ENCODE measurements at regions not wholly inside any gene's neighbourhood (a gene's known extent, or its start where the extent isn't known, plus 50 kb on each side); places are given as distances from the start of the nearest gene placed in this dataset.

DNA sequence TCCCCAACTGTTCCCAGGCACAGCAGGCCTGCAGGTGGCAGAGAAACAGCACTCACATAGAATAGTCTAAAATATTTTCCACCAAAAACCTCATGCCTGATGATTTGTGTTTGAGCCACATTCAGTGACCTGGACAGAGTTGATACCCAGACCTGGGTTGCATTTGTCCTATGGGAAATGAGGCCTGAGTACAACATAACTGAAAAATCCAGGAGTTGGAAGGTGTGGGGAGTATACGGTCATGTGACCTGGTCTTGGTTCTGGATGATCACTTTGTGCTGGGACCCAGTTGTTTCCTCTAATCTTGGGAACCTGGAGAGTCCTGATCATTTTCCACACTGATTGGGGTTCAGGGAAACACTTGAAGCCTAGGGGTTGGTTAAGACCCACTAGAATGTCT lies 200.3 kb upstream of the MPHOSPH6 start:
- H3K9me3 Mint-ChIP-seq: no peaks in the 10 kb centered on the region
- no peaks in the 10 kb centered on the region for H3K4me1 Mint-ChIP-seq
- ATAC-seq (replicated peaks) (no peak), DNase-seq (no peak)
- H3K4me3 Mint-ChIP-seq: no peak overlapping the region
- H3K27ac Mint-ChIP-seq: no peak overlapping the region
- no peaks in the 10 kb centered on the region for H3K36me3 Mint-ChIP-seq
- no peaks in the 10 kb centered on the region for H3K27me3 Mint-ChIP-seq

DNA sequence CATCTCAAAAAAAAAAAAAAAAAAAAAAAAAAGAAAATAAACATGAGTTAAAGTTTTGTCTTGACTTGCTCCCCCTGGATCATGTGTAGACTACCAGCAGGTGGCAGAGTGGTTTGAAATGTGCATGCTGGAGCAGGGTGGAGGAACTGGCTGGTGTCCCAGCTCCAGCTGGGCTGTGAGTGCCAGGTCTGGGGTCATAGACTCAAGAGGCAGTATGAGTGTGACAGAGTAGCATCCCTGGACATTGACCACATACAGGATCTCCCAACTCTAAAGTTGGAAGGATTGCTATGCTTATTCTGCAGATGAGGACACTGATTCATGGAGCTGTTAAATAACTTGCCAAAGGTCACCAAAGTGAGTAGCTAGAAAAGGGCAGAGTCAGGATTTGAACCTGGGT lies 198.0 kb upstream of the MPHOSPH6 start:
- peaks cover 0 to 6% of the 10 kb centered on the region in 2 donors for H3K27me3 Mint-ChIP-seq
- no peak overlapping the region for H3K4me3 Mint-ChIP-seq
- ATAC-seq (replicated peaks) (peak in 1 of 2 donors; percentile 57), DNase-seq (no peak)
- no peak overlapping the region for H3K27ac Mint-ChIP-seq
- H3K4me1 Mint-ChIP-seq: no peaks in the 10 kb centered on the region
- no peaks in the 10 kb centered on the region for H3K9me3 Mint-ChIP-seq
- no peaks in the 10 kb centered on the region for H3K36me3 Mint-ChIP-seq

DNA sequence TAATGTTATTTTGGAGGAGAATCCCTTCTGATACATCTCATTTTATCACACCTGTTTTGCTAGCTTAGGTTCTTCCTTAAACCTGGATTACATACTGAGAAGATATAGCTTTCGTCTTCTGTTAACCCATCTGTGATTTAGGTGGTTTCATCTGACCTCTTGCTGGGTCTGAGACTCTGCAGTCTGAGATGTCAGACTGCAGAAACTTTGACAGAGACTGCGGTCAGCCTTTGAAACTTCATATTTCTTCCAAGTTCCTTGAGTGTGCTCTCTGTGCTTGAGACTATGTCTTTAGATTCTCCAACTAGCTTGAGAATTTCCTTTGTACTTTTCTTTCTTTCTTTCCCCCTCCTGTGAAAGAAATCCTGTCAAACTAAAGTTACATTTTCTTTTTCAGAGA lies 196.4 kb upstream of the MPHOSPH6 start:
- no peaks in the 10 kb centered on the region for H3K4me1 Mint-ChIP-seq
- H3K9me3 Mint-ChIP-seq: no peaks in the 10 kb centered on the region
- no peak overlapping the region for H3K4me3 Mint-ChIP-seq
- H3K27me3 Mint-ChIP-seq: peaks cover 6 to 8% of the 10 kb centered on the region in 2 donors
- H3K36me3 Mint-ChIP-seq: no peaks in the 10 kb centered on the region
- H3K27ac Mint-ChIP-seq: no peak overlapping the region
- ATAC-seq (replicated peaks) (no peak), DNase-seq (no peak)

DNA sequence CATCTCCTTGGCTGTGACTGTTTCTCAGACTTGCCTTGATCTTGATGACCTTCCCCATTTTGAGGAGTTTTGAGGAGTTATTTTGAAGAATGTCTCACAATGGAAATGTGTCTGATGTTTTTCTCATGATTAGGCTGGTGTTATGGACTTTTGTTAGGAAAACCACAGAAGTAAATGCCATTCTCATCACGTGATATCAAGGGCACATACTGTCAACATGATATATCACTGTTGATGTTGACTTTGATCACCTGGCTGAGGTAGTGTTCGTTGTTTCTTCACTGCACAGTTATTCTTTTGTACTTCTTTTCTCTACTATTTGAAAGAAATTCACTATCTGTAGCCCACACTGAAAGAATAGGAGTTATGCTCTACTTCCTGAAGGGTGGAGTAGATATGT lies 194.7 kb upstream of the MPHOSPH6 start:
- peaks cover 6 to 8% of the 10 kb centered on the region in 2 donors for H3K27me3 Mint-ChIP-seq
- ATAC-seq (replicated peaks) (no peak), DNase-seq (no peak)
- H3K9me3 Mint-ChIP-seq: no peaks in the 10 kb centered on the region
- H3K4me3 Mint-ChIP-seq: no peak overlapping the region
- H3K27ac Mint-ChIP-seq: no peak overlapping the region
- no peaks in the 10 kb centered on the region for H3K36me3 Mint-ChIP-seq
- no peaks in the 10 kb centered on the region for H3K4me1 Mint-ChIP-seq

DNA sequence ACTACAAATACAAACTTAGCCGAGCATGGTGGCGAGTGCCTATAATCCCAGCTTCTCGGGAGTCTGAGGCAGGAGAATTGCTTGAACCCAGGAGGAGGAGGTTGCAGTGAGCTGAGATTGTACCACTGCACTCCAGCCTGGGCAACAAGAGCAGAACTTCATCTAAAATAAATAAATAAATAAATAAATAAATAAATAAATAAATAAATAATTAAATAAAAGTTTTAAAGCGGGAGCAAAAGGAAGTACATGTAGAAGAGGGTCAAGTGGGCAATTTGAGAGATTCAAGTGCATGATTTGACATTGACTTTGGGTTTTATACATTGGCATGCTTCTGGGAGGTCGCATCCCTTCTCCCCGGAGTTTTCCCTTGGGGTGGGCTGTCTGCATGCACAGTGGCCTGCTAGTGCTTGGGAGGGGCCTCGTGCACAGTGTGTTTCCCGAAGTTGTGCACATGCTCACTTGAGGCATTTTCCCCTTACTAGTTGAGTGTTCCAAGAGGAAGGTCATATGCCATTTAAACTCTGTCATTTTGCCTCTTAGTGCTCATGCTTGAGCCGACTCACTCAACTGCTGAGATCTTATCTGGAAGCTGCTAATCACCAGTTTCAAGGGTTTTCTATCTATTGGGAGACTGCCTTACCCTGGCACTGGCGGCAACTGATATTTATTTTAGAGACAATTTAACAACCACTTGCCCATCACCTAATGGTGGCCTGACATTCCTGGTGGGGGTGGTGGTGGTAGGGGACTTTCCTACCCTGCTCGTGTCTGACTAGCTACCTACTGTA lies 193.2 kb upstream of the MPHOSPH6 start:
- H3K4me3 Mint-ChIP-seq: no peak overlapping the region
- H3K36me3 Mint-ChIP-seq: no peaks in the 10 kb centered on the region
- peaks cover 14 to 15% of the 10 kb centered on the region in 2 donors for H3K27me3 Mint-ChIP-seq
- H3K27ac Mint-ChIP-seq: no peak overlapping the region
- no peaks in the 10 kb centered on the region for H3K9me3 Mint-ChIP-seq
- H3K4me1 Mint-ChIP-seq: no peaks in the 10 kb centered on the region
- ATAC-seq (replicated peaks) (no peak), DNase-seq (no peak)

DNA sequence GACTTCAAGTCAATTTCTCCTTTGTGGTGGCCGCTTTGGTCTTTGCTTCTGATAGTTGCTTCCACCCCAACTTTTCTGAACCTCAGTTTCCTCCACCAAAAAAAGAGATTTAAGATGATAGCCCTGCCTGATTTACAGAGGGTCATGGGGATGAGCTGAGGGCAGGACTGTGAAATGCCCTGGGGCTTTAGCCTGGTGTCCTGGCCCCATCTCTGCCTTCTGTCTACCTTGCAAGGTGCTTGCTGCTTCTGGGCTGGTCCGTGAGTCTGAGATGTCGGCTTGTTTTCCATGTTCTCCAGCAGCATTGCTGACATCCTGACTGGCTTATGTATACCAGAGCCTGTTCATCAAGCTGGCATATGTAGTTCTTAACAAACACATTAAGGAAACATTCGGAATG lies 191.9 kb upstream of the MPHOSPH6 start:
- Mint-ChIP-seq H3K4me3 (no peak overlapping the region), H3K9me3 (peaks cover 0 to 1% of the 10 kb centered on the region in 2 donors), H3K27me3 (peaks cover 15 to 17% of the 10 kb centered on the region in 2 donors), H3K27ac (no peak overlapping the region), H3K4me1 (no peaks in the 10 kb centered on the region), H3K36me3 (no peaks in the 10 kb centered on the region)
- DNase-seq (no peak), ATAC-seq (replicated peaks) (no peak)

DNA sequence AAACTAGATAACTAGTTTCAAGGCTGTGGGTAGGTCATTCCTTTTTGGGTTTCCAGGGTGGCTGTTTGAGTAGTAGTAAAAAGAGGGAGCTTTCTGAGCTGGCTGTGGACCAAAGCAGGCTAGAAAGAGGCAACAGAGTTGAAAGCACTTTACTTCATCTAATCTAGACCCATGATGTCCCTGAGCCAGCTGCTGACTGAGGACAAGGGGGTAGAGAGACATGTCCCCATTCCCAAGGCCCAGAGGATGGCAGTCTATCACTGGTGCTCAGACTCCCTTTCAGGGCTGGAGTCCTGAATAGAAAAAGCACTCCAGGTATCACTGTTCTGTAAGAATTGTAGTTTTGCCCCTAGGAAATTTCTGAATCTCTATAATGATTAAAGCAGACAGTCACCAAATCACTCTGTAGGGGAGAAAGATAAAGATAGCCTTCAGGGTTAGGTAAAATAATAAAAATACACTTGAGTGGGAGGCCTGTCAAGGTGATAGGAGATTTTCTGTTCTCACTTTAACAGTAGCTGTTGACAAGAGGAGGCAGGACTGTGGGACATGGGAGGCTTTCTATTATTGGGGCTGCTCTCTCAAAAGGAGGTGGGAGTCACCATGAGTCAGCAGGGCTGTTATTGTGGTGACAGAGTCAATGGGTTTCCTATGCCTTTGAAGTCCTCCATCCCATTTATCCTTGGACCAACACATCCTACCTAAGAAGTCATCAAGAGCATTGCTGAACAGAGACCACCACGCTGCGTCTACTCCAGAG lies 190.2 kb upstream of the MPHOSPH6 start:
- no peaks in the 10 kb centered on the region for H3K36me3 Mint-ChIP-seq
- H3K4me3 Mint-ChIP-seq: no peak overlapping the region
- H3K4me1 Mint-ChIP-seq: no peaks in the 10 kb centered on the region
- no peak for DNase-seq
- H3K9me3 Mint-ChIP-seq: peaks cover 3 to 4% of the 10 kb centered on the region in 2 donors
- no peak for ATAC-seq (replicated peaks)
- peaks cover 15 to 17% of the 10 kb centered on the region in 2 donors for H3K27me3 Mint-ChIP-seq
- no peak overlapping the region for H3K27ac Mint-ChIP-seq

DNA sequence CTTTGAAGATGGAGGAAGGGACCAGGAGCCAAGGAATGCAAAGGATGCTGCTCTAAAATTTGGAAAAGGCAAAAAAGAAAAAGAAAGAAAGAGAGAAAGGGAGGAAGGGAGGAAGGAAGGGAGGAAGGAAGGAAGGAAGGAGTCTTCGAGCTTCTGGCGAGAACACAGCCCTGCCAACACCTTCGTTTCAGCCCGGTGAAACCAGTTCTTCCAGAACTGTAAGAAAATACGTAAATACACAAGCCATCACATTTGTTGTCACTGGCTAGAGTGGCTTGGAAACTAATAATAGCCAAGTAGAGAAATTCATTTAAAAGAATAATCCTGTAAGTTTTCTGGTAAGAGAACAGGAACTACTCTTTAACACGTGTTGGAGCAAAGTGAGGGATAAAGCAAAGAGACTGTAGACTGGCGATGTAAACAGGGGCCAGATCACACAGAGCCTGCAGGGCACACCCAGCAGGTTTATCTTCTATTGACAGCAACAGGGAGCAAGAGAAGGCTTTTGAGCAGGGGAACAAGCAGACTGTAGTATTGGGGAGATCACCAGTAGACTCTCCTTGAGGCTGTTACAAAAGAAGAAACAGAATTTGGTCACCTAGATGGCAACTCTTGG lies 188.7 kb upstream of the MPHOSPH6 start:
- Mint-ChIP-seq H3K4me3 (no peak overlapping the region), H3K9me3 (peaks cover 4 to 5% of the 10 kb centered on the region in 2 donors), H3K27me3 (peaks cover 20% of the 10 kb centered on the region in 2 donors), H3K27ac (no peak overlapping the region), H3K4me1 (no peaks in the 10 kb centered on the region), H3K36me3 (no peaks in the 10 kb centered on the region)
- ATAC-seq (replicated peaks) (no peak), DNase-seq (no peak)

DNA sequence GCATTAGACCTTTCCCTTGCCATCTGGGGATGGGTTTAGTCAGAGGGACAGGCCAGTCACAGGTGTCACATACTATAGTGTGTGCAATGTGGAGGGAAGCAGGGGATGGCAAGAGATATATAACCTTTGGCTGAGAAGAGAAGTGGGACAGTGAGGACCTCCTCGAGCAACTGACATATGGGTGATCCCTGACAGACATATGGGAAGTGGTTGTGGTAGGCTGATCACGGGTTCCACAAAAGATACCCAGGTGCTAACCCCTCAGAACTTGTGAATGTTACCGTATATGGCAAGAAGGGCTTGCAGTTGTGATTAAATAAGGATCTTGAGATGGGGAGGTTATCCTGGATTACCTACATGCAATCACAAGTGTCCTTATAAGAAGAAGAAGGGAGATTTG lies 188.1 kb upstream of the MPHOSPH6 start:
- peaks cover 4 to 5% of the 10 kb centered on the region in 2 donors for H3K9me3 Mint-ChIP-seq
- no peak overlapping the region for H3K27ac Mint-ChIP-seq
- H3K27me3 Mint-ChIP-seq: peaks cover 18 to 20% of the 10 kb centered on the region in 2 donors
- no peak for DNase-seq
- no peak for ATAC-seq (replicated peaks)
- no peak overlapping the region for H3K4me3 Mint-ChIP-seq
- no peaks in the 10 kb centered on the region for H3K36me3 Mint-ChIP-seq
- H3K4me1 Mint-ChIP-seq: no peaks in the 10 kb centered on the region

DNA sequence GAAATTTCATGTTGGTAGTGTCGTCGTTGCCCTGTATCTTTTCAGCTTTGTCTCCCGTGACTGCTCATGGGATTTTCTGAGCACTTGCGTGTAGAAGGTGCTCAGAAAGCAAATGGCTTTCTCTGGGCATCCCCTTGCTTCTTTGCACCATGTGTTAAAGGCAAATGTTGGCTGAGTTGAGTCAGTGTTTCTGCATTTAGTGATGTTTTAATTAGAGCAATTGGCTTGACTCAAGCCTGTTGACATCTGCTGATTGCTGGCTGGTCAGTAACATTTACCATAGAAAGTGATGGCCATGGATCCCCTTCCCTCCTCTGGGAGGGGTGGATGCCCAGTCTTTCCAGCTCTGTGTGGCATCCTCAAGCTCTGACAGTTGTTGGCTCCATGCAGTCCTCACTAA lies 187.2 kb upstream of the MPHOSPH6 start:
- ATAC-seq (replicated peaks): no peak
- Mint-ChIP-seq H3K4me1 (no peaks in the 10 kb centered on the region), H3K27ac (no peak overlapping the region), H3K27me3 (peaks cover 16 to 18% of the 10 kb centered on the region in 2 donors), H3K36me3 (no peaks in the 10 kb centered on the region), H3K9me3 (peaks cover 4 to 5% of the 10 kb centered on the region in 2 donors), H3K4me3 (no peak overlapping the region)
- DNase-seq: no peak

DNA sequence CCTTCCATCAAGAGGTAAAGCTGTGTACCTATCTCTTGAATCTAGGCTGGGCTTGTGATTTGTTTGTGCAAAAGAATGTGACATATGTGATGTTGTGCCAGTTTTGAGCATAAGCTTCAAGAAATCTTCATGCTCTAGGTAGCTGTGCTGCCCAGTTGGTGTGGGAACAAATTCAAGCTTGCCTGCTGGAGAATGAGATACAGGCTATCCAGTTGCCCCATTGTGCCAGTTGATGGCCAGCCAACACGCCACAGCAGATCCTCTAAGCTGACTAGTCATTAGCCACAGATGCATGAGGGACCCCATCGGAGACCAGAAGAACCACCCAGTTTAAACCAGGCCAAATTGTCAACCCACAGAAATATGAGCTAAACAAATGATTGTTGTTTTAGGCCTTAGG lies 180.5 kb upstream of the MPHOSPH6 start:
- peaks cover 2 to 3% of the 10 kb centered on the region in 2 donors for H3K9me3 Mint-ChIP-seq
- no peak for ATAC-seq (replicated peaks)
- peaks cover 5 to 7% of the 10 kb centered on the region in 2 donors for H3K27me3 Mint-ChIP-seq
- no peak overlapping the region for H3K27ac Mint-ChIP-seq
- no peak overlapping the region for H3K4me3 Mint-ChIP-seq
- no peak for DNase-seq
- H3K4me1 Mint-ChIP-seq: no peaks in the 10 kb centered on the region
- no peaks in the 10 kb centered on the region for H3K36me3 Mint-ChIP-seq

DNA sequence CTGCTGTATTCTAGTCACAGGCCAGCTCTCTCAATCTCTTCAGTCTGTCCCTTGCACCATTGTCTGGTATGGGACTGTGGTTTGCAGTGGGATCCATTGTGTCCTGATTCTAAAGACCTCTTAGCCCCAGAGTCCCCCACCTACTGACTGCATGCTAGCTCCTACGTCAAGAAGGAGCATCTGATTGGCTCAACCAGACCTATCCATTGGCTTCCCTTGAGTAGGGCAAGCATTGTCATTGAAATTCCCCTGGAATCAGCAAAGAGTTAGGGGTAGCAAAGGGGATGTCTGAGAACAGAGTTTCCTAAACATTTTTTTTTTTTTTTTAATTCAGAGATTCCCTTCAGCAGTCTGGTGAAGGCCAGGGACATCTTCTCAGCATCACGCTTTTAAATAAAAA lies 175.3 kb upstream of the MPHOSPH6 start:
- peaks cover 0 to 7% of the 10 kb centered on the region in 2 donors for H3K27me3 Mint-ChIP-seq
- DNase-seq: no peak

DNA sequence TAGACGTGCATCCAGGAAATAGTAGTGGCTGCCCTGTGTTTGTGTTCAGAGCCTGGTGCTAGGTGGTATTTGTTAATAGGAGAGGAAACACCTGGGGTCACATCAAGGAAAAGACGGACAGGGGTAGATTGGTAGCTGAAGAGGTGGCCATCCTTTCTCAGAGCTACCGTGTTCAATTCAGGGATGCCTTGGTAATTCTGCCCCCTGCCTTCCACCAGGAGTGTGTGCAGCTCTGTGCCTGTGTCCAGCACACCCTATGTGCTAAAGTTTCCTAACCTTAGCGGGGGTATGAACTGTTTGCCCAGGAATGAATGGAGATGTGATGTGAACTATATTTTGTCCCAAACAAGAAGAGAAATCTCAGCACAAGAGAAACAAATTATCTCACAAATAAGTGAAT lies 174.1 kb upstream of the MPHOSPH6 start:
- Mint-ChIP-seq H3K27me3 (peaks cover 6 to 12% of the 10 kb centered on the region in 2 donors), H3K4me3 (no peak overlapping the region), H3K4me1 (no peaks in the 10 kb centered on the region), H3K36me3 (no peaks in the 10 kb centered on the region), H3K27ac (no peak overlapping the region), H3K9me3 (peaks cover 0 to 3% of the 10 kb centered on the region in 2 donors)
- ATAC-seq (replicated peaks): no peak
- DNase-seq: no peak

More for the DNA sequence above, 175.3 kb upstream of the MPHOSPH6 start:
- Mint-ChIP-seq H3K4me3 (no peak overlapping the region), H3K36me3 (no peaks in the 10 kb centered on the region), H3K4me1 (no peaks in the 10 kb centered on the region), H3K27ac (no peak overlapping the region), H3K9me3 (no peaks in the 10 kb centered on the region)
- no peak for ATAC-seq (replicated peaks)

DNA sequence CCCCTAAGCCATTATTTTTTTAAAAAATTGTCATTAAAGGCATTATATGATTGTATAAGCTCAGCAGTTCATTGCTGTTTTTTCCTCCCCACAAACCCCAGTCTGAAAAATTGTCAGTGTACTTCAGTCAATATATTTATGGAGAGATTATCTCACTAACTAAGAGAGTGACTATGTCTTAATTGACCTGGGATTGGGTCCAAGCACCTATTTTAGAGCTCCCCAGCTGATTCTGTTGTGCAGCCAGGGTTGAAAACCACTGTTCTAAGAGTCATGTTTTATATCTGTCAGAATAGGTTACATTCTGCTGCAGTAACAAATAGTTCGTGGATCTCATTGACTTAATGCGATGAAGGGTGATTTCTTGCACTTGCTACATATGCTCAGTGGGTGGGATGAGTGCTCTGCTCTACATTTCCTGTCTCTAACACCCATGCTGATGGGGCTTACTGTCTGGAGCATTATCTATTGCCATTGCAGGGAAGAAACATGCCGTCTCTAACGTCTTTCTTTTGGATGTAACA lies 171.2 kb upstream of the MPHOSPH6 start:
- ATAC-seq (replicated peaks): no peak
- H3K36me3 Mint-ChIP-seq: no peaks in the 10 kb centered on the region
- no peak overlapping the region for H3K4me3 Mint-ChIP-seq
- H3K4me1 Mint-ChIP-seq: no peaks in the 10 kb centered on the region
- H3K27ac Mint-ChIP-seq: no peak overlapping the region
- DNase-seq: no peak
- H3K27me3 Mint-ChIP-seq: peaks cover 11 to 24% of the 10 kb centered on the region in 2 donors
- peaks cover 0 to 7% of the 10 kb centered on the region in 2 donors for H3K9me3 Mint-ChIP-seq
